Testis (tissue), 2 donors: ENCODE measurements at regions not wholly inside any gene's neighbourhood (a gene's known extent, or its start where the extent isn't known, plus 50 kb on each side); places are given as distances from the start of the nearest gene placed in this dataset.

Source experiments
- DNase-seq: peaks from one replicate; pipeline ENCODE4 v3.0.0-alpha.2; 2019
- H3K27ac ChIP-seq, 2 donors: fragments of 200-600 bp; sonication (generic); one replicate each; pipeline ENCODE4 v1.5.1; 2019
- H3K27me3 ChIP-seq: fragments of 200-600 bp; sonication (generic); one replicate; pipeline ENCODE4 v1.5.1; 2019
- H3K36me3 ChIP-seq: fragments of 200-600 bp; sonication (generic); one replicate; pipeline ENCODE4 v1.5.1; 2017; ENCODE audit warnings: low read depth; ENCODE audit errors: missing control alignments
- H3K4me1 ChIP-seq: fragments of 200-600 bp; sonication (generic); one replicate; pipeline ENCODE4 v1.5.1; 2019
- H3K4me3 ChIP-seq, 2 donors: fragments of 200-600 bp; sonication (generic); one replicate each; pipeline ENCODE4 v1.5.1; 2017 to 2019
- H3K9me3 ChIP-seq: fragments of 200-600 bp; sonication (generic); one replicate; pipeline ENCODE4 v1.5.1; 2017
- POLR2A ChIP-seq: fragments of 450-650 bp; IDR thresholded peaks from one replicate; pipeline ENCODE4 v1.6.1; 2017; ENCODE audit warnings: antibody characterized with exemption, mild to moderate bottlenecking, moderate library complexity
- WGBS, 2 donors: methylation state at CpG; one replicate each; pipeline ENCODE4 v1.1.5; 2018; 5-methylcytosine and 5-hydroxymethylcytosine counted together
- intact Hi-C: fragments of 100-400 bp; cut with DNase I; formaldehyde crosslinking; loops from one replicate; pipeline ENCODE4 v1.15.1; 2023; ENCODE audit warnings: low total_unique reads
- TF ChIP-seq, protein P1 (sequence below), 3 experiments: fragments of 450-650 bp in 2 of 3; fragments of 200-600 bp in 1 of 3; sonication (generic) in 1 of 3; IDR thresholded peaks; one replicate each; pipeline ENCODE4 v1.5.1; 2016 to 2019; ENCODE audit warnings: antibody characterized with exemption in 3 of 3, mild to moderate bottlenecking in 2 of 3, moderate library complexity in 1 of 3

DNA sequence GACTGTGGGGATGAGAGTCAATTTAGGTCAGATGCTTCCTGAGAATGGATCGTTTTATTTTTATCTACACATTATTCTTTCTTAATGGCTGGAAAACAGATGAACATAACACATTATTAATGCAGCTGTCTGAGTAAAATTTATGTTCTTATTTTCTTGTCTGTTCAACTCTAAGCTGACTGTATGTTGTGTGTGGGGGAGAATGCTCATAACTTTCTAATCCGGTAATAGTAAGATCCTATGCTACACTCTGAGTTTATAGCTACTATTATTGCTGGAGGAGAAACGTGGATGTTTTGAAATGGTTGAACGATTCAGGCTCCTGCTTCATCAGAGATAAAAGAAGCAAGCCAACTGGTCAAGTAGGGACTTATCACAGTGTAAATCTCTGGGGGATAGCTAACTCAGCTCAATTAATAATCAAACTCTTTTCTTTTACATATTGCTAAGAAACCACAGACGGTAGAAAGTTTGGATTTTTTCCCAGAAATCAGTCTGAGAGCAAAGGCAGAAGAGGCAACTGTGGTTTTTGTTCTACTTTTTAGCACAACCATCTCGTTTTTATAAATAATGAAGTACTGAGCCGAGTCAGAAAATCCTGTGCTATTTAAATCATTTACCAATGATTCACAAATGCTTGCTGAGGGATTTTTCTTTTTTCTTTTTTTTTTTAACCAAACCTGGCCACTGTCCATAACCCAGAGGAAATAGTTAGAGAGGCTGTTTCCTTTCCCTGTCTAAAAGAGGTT lies 265.0 kb upstream of the FAM174A start:
- no peak for TF ChIP-seq POLR2A
- TF ChIP-seq, protein P1, sequence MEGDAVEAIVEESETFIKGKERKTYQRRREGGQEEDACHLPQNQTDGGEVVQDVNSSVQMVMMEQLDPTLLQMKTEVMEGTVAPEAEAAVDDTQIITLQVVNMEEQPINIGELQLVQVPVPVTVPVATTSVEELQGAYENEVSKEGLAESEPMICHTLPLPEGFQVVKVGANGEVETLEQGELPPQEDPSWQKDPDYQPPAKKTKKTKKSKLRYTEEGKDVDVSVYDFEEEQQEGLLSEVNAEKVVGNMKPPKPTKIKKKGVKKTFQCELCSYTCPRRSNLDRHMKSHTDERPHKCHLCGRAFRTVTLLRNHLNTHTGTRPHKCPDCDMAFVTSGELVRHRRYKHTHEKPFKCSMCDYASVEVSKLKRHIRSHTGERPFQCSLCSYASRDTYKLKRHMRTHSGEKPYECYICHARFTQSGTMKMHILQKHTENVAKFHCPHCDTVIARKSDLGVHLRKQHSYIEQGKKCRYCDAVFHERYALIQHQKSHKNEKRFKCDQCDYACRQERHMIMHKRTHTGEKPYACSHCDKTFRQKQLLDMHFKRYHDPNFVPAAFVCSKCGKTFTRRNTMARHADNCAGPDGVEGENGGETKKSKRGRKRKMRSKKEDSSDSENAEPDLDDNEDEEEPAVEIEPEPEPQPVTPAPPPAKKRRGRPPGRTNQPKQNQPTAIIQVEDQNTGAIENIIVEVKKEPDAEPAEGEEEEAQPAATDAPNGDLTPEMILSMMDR (IDR thresholded peaks at IDR 0.05): no peak
- H3K4me3 ChIP-seq: no peak overlapping the region
- H3K9me3 ChIP-seq: no peaks in the 10 kb centered on the region
- no peak for DNase-seq
- H3K4me1 ChIP-seq: no peaks in the 10 kb centered on the region
- H3K27me3 ChIP-seq: no peaks in the 10 kb centered on the region
- WGBS, 2 donors: 36% methylated on average over 7 of the region's 7 CpGs
- no peak overlapping the region for H3K27ac ChIP-seq
- intact Hi-C loops: no loop called here
- no peaks in the 10 kb centered on the region for H3K36me3 ChIP-seq

DNA sequence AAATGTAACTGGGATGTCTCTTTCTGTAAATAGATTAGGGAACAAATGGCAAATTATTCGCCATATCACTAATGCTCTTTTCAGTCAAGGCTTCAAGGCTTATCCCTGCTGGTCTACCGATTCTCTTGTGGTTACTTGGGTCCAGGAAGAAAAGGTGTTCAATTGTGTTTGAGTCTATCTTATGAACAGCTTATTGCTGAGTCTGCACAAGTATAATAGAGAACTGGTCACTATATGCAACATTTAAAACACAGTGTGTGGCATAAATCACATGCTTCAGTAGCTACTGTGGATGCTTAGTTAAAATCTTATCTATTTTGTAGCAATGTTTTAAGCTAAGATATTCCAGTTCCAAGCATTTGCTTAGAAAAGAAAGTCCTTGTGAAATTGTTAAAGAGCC lies 274.2 kb upstream of the FAM174A start:
- H3K27ac ChIP-seq: no peak overlapping the region
- intact Hi-C loops: no loop called here
- TF ChIP-seq, protein P1 (IDR thresholded peaks at IDR 0.05): no peak
- no peak for TF ChIP-seq POLR2A
- no peak for DNase-seq
- no peaks in the 10 kb centered on the region for H3K4me1 ChIP-seq
- WGBS, 2 donors: 56 to 66% methylated on average over 2 of the region's 2 CpGs
- no peak overlapping the region for H3K4me3 ChIP-seq
- no peaks in the 10 kb centered on the region for H3K36me3 ChIP-seq
- H3K9me3 ChIP-seq: no peaks in the 10 kb centered on the region
- H3K27me3 ChIP-seq: no peaks in the 10 kb centered on the region

DNA sequence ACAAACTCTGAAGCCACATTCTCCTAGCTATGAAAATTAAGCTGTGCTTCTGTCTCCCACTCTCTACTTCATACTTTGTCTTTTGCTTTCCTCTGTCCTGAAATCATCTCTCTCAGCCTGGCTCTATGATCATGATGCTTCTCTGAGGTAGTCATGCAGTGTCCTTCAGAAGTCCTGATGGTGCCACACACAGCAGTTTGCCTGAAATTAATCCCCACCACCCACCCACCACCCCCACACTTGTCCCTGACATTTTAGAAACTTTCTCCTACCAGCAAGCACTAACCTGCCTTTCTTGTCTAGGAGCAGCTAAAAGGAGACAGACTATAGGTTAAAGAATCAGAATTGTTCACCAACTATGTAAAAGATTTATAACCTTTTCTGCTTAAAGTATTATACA lies 282.2 kb upstream of the FAM174A start:
- H3K36me3 ChIP-seq: no peaks in the 10 kb centered on the region
- H3K4me1 ChIP-seq: no peaks in the 10 kb centered on the region
- TF ChIP-seq POLR2A: no peak
- TF ChIP-seq, protein P1 (IDR thresholded peaks at IDR 0.05): no peak
- H3K27me3 ChIP-seq: no peaks in the 10 kb centered on the region
- H3K27ac ChIP-seq: no peak overlapping the region
- H3K9me3 ChIP-seq: no peaks in the 10 kb centered on the region
- H3K4me3 ChIP-seq: no peak overlapping the region
- DNase-seq: no peak
- intact Hi-C loops: no loop called here

DNA sequence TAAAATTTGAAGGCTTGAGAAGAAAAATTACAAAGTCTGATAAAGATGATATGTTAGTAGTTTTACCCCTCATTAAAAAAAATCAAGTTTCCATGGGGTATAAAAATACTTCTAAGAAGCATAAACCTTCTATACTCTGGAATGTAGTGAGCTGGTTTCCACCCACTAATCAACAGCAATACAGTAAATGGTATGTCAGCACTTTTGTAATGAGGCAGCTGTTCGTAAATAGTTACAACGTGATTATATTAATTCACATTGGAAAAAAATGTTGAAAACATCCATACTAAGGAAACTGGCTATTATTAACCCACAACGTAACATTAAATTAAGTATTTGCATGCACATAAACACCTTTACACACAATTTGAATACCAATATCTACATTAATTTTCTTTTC lies 283.1 kb upstream of the FAM174A start:
- 59% methylated on average over 3 of the region's 3 CpGs for WGBS, 2 donors
- Histone ChIP-seq H3K27ac (no peak overlapping the region), H3K4me3 (no peak overlapping the region), H3K36me3 (no peaks in the 10 kb centered on the region), H3K27me3 (no peaks in the 10 kb centered on the region), H3K9me3 (no peaks in the 10 kb centered on the region), H3K4me1 (no peaks in the 10 kb centered on the region)
- intact Hi-C loops: no loop called here
- DNase-seq: no peak
- no peak for TF ChIP-seq POLR2A
- TF ChIP-seq, protein P1 (IDR thresholded peaks at IDR 0.05): no peak

DNA sequence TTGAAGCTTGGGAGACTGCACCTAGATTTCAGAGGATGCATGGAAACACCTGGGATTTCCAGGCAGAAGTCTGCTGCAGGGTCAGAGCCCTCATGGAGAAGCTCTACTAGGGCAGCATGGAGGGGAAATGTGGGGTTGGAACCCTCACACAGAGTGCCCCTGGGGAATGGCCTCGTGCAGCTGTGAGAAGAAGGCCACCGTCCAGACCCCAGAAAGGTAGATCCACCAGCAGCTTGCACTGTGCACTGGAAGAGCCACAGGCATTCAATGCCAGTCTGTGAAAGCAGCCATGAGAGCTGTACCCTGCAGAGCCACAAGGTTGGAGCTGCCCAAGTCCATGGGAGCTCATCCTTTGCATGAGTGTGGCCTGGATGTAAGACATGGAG lies 285.3 kb upstream of the FAM174A start:
- no peak for DNase-seq
- no peak overlapping the region for H3K4me3 ChIP-seq
- TF ChIP-seq POLR2A: no peak
- TF ChIP-seq, protein P1 (IDR thresholded peaks at IDR 0.05): no peak
- intact Hi-C loops: no loop called here
- H3K36me3 ChIP-seq: no peaks in the 10 kb centered on the region
- no peak overlapping the region for H3K27ac ChIP-seq
- no peaks in the 10 kb centered on the region for H3K9me3 ChIP-seq
- 100% methylated on average over 2 of the region's 2 CpGs; no CpG with 5 or more reads in 1 of the 2 donors for WGBS, 2 donors
- H3K4me1 ChIP-seq: no peaks in the 10 kb centered on the region
- H3K27me3 ChIP-seq: no peaks in the 10 kb centered on the region
